SH-SY5Y (cell line): ENCODE measurements at regions not wholly inside any gene's neighbourhood (a gene's known extent, or its start where the extent isn't known, plus 50 kb on each side); places are given as distances from the start of the nearest gene placed in this dataset.

Source experiments
- GATA2 ChIP-seq: IDR thresholded peaks from 2 replicates; pipeline ENCODE4 v1.6.1; 2011; ENCODE audit warnings: mild to moderate bottlenecking, low read depth, low read length
- GATA3 ChIP-seq: IDR thresholded peaks from 2 replicates; pipeline ENCODE4 v1.6.1; 2011; ENCODE audit warnings: low read depth, mild to moderate bottlenecking, low read length, moderate library complexity

DNA sequence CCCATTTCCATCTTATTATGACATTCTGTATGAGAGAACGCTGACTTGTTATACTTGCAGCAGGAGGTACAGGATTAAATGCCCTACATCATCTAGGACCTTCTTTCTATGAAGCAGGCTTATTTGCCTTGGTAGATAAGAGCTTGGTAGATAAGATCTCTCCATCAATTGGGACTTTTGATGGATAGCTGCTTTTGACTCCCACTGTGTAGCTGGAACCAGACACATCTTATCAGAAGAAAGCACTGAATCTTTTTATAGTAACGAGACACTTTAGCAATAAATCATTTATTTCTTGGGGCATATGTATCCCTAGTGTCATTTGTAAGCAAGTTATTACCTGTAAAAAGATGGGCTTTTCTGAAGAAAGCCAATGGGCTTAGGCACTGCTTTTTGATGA lies 613.9 kb downstream of the TECRL start:
- TF ChIP-seq GATA2 (peak; percentile 34; the same call in 1 of the 2 replicates), GATA3 (no peak)
